ENCODE measurements at regions not wholly inside any gene's neighbourhood (a gene's known extent, or its start where the extent isn't known, plus 50 kb on each side); places are given as distances from the start of the nearest gene placed in this dataset.
"Not testable (repeated sequence)": the region's sequence is repeated elsewhere in the genome, so short reads cannot be mapped to it uniquely, and the experiment has no call there.

GRCh38 chr2:189231719-189232323 is 52.3 kb upstream of the COL5A2 start:
- DNase-seq: no peak

GRCh38 chr2:189232759-189233406 is 53.3 kb upstream of the COL5A2 start:
- DNase-seq: no peak

DNA sequence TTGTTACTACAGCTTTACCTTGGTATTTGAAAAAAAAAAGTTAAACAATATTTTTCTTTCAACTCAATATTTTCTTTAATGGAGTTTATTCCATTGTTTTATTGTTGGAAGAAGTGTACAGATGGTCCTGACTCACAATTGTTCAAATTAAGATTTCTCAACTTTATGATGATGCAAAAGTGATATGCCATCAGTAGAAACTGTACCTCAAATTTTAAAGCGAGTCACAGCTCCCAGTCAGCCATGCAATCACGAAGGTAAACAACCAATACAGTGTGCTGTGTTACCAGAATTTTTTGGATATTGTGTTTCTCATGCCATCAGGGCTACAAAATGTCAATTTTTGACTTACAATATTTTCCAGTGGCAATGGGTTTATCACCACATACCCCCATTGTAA is 54.0 kb upstream of the COL5A2 start:
- no peak for DNase-seq

GRCh38 chr2:189234991-189235390 is 55.4 kb upstream of the COL5A2 start:
- DNase-seq: no peak

- DNase-seq: no peak
Observed at GRCh38 chr2:189236066-189236465, 56.5 kb upstream of the COL5A2 start.

GRCh38 chr2:189238903-189239302 is 59.3 kb upstream of the COL5A2 start:
- DNase-seq: no peak

DNA sequence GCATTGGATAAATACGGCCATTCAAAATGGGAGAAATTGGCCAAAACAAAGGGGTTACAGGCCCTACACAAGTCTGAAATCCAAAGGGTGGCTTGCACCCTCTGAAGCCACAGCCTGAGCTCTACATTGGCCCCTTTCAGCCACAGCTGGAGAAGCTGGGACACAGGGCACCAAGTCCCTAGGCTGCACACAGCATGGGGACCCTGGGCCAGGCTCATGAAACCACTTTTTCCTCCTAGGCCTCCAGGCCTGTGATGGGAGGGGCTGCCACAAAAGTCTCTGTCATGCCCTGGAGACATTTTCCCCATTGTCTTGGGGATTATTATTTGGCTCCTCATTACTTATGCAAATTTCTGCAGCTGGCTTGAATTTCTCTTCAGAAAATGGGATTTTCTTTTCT is 64.3 kb upstream of the COL5A2 start:
- not testable (repeated sequence) for DNase-seq

DNA sequence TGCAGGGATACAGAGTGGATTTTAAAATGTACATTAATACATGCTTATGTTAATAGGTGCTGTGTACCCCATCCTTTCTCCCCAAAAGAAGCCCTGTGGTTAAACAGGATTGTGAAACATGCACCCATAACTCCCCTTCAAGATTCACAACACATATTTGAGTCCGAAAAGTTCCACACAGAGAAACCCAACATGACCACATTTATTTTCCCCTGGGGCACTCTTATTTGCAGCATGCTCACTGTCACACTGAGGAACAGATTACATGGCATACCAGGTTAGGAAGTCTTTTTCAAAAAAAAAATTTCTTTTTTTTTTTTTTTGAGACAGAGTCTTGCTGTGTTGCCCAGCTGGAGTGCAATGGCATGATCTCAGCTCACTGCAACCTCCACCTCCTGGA is 67.7 kb upstream of the COL5A2 start:
- no peak for DNase-seq

DNA sequence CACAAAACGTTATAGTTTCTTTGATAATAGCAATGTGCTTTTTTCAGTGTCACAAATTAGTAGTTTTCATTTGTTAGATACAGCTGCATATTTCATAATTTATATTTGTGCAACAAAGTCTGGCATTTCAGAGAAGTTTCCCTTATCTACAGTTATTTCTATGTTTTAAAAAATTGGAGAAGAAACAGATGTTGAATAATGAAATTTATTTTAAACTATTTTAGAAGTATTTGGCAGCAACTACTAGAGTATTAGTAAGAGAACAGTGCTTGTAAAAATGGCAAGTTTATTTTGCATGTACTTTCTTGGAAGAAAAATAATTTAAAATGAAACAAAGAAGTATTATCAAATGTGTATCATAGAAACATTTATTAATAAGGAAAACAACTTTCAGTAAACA is 68.6 kb upstream of the COL5A2 start:
- no peak for DNase-seq

GRCh38 chr2:189249171-189249570 is 69.6 kb upstream of the COL5A2 start:
- DNase-seq: no peak

GRCh38 chr2:189249901-189250300 is 70.3 kb upstream of the COL5A2 start:
- no peak for DNase-seq

DNA sequence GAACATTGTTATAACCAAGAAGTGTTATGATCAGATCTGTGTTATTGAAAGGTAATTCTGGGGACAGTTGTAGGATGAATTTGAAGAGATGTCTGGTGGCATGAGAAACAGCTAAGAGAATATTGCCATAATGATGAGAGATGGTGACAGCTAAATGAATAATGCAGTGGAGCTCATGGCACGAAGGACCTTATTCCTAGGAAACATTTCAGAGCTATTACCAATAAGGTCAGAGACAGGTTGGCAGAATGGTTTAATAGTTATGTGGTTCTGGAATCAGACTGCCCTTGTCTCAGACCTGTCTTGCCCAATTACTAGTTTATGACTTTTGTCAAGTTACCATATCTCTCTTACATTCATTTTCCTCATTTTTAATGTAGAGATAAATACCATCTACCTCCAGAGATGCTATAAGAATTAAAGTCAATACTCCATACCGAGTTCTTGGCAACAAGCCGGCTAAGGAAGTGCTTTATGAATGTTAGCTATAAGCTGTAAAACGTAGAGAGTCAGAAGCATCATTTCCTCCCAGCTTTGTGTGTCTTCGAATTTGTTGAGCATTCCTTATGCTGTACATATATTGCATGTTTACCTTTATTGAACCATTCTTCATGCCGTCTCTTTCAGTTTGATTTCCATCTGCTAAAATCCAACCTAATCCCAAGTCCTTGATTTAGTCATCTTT is 73.6 kb upstream of the COL5A2 start:
- DNase-seq: no peak

DNA sequence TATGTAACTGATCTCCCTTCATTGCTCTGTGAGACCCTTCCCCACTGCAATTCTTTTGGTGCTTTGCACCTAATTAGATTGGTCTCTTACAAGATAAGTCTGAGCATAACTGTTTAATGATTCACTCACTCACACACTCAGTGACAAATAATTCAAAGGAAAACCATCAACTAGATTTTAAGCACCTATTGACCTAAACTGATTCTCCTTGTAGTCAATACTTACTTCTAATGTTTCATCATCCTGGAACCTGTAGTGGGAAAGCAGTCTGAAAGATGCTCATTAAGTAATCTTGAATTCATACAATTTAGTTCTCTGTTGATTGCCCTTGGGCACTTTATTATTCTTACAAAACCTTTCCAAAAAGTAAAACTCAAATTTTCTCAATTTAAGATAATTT is 74.3 kb upstream of the COL5A2 start:
- DNase-seq: no peak

- DNase-seq: no peak
Observed at GRCh38 chr2:189254268-189254883, 74.8 kb upstream of the COL5A2 start.

DNA sequence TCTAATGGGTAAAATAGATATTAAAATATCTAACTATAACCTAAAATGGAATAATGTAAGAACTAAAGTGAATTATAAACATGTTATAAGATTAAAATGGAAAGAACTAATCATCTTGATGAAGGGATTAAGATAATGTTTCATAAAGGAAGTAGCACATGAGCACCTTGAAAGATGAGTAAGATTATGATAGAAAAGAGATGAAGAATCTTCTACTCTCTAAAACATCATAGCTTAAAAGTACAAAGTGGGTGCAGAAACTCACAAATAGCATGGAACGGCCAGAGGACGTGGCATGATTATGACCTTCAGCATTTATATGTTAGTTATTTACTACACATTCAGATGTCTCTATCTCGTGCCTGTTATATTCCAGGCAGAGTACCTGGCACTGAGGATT is 76.2 kb upstream of the COL5A2 start:
- DNase-seq: no peak

DNA sequence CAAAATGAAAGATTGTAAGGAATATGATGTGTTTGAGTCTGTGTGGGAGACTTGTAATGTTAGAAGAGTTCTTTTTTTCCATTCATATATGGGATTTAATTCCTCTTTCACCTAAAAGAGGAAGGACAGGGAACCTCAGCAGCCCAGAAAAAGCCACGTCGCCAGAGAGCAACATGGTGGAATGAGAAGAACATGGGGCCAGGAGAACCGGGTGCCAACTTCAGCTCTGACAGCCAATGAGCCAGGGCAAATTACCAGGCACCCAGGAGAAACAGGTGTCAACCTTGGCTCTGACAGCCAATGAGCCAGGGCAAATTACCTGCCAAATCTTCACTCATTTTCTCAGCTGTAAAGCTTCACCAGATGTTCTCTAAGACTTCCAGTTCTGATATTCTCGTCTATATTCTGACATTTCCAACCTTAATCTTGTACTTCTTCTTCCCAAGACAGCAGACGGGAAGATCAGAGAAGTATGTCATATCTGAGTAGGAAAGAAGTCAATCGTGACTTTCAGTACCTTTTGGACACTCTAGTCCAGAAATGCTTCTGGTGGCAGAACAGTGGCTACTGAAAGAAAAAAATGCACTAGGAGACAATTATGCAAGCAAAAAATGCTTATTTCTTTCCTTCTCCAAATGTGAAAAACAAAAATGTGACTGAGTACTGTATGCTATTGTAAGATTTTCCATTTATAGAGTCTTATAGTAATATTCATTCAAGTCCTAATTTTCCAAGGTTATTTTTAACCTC is 79.2 kb upstream of the COL5A2 start:
- no peak for DNase-seq

DNA sequence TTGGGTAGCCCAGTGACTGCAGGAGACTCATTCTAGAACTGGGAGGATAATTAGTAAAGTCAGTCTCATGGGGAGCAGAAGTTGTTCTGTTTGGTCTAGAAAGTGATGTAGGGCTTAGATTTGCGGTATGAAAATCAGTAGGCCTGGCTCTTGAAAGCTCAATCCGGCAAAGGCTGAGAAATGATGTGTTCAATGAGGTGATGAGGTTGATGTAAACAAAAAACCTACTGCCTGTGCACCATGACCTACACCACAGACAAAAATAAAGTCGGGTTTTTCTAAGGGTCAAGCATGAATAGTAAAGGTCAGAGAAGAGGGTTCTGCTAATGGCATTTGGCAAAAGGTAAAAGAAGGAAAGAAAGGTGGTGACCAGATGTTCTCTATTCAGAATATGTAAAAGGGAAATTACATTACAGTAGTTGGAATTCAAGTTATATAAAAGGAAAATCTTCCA is 80.8 kb upstream of the COL5A2 start:
- no peak for DNase-seq

DNA sequence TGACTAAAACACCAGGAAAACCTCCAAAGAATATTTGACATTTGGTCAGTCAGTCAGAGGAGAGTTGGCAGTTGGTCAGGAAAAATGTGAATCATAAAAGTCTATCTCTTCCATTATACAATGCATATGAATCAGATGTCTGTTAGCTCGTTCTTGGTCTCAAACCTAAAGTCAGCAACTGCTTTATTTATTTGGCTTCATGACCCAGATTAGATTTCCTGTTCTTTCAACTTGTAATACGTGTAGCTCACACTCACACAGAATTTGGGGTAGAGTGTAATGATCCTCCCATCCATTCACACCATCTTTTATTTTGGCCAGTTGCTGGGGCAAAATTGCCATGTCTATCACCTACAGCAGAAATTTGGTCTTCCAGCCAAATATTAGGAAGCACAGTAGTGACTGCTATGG is 81.9 kb upstream of the COL5A2 start:
- DNase-seq: no peak

DNA sequence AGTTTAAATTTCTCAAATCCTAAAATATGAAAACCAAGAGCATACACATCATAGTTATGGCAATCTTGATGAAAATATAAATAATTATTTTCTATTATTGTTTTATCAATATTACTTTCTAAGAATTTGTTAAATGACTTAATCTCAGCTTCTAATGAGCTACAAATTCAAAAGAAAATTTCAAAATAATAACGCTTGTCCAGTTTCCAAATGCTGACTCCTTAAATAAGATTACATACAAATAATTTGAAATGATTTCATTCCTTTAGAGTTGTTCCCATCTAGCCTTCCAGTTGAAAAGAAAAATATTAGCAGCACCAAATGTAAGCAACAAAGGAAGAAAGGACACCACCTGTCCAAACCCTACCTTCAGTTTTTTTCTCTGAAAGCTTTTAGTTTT is 82.4 kb upstream of the COL5A2 start:
- DNase-seq: no peak

GRCh38 chr2:189265696-189266320 is 86.2 kb upstream of the COL5A2 start:
- DNase-seq: no peak

GRCh38 chr2:189267491-189267890 is 87.9 kb upstream of the COL5A2 start:
- no peak for DNase-seq

- DNase-seq: no peak
Observed at GRCh38 chr2:189267925-189268579, 88.5 kb upstream of the COL5A2 start.
